K562 (cell line): ENCODE measurements at regions not wholly inside any gene's neighbourhood (a gene's known extent, or its start where the extent isn't known, plus 50 kb on each side); places are given as distances from the start of the nearest gene placed in this dataset.
A peak's percentile ranks its signal among the peaks of the same experiment; 100 is the strongest.

ENCODE experiments used
- ARID1B ChIP-seq: fragments of 450-650 bp; IDR thresholded peaks from 2 replicates; pipeline ENCODE4 v1.6.1; 2016; ENCODE audit warnings: antibody characterized with exemption, mild to moderate bottlenecking, inconsistent platforms
- E2F4 ChIP-seq: sonication (generic); formaldehyde crosslinking; IDR thresholded peaks from 2 replicates; pipeline ENCODE4 v1.8.0; 2022; ENCODE audit warnings: mild to moderate bottlenecking, low read depth, missing genetic modification reagents
- ELF4 ChIP-seq: fragments of 450-650 bp; formaldehyde crosslinking; IDR thresholded peaks from 2 replicates; pipeline ENCODE4 v1.4.0; 2022; ENCODE audit warnings: missing genetic modification characterization
- EP400 ChIP-seq: fragments of 450-650 bp; IDR thresholded peaks from 2 replicates; pipeline ENCODE4 v1.6.1; 2017; ENCODE audit warnings: antibody characterized with exemption, mild to moderate bottlenecking, moderate library complexity
- FOXK1 ChIP-seq: sonication (generic); formaldehyde crosslinking; IDR thresholded peaks from 2 replicates; pipeline ENCODE4 v1.8.0; 2022; ENCODE audit warnings: missing genetic modification reagents, mild to moderate bottlenecking, borderline replicate concordance
- HCFC1 ChIP-seq: IDR thresholded peaks from 2 replicates; pipeline ENCODE4 v1.6.1; 2012; ENCODE audit warnings: low read depth, low read length, improper control_type of control experiment
- HSF4 ChIP-seq: fragments of 250-450 bp; sonication (Bioruptor Pico); IDR thresholded peaks from 2 replicates; pipeline ENCODE4 v2.1.2; 2022; ENCODE audit warnings: mild to moderate bottlenecking, moderate library complexity, borderline replicate concordance
- KDM2B ChIP-seq: fragments of 250-450 bp; sonication (Bioruptor Pico); IDR thresholded peaks from 2 replicates; pipeline ENCODE4 v1.8.0; 2021; ENCODE audit warnings: mild to moderate bottlenecking, moderate library complexity
- MAFG ChIP-seq: fragments of 450-650 bp; conservative IDR thresholded peaks from 2 replicates; pipeline ENCODE4 v1.6.1; 2016; ENCODE audit warnings: missing genetic modification characterization, missing compliant biosample characterization
- MAFK ChIP-seq: IDR thresholded peaks from 2 replicates; pipeline ENCODE4 v1.6.1; 2011; ENCODE audit warnings: low read length, improper control_type of control experiment
- MEF2D ChIP-seq: conservative IDR thresholded peaks from 2 replicates; pipeline ENCODE4 v1.6.1; 2016; ENCODE audit warnings: low read depth, missing genetic modification characterization, missing compliant biosample characterization
- MYC ChIP-seq, 2 experiments: fragments of 250-450 bp in 1 of 2; sonication (Bioruptor Pico) in 1 of 2; IDR thresholded peaks; 2 replicates each; pipeline versions ENCODE4 v1.5.1 to v1.6.1; 2012 to 2021; ENCODE audit warnings: low read depth in 2 of 2, borderline replicate concordance in 1 of 2, improper control_type of control experiment in 1 of 2, low read length in 1 of 2, mild to moderate bottlenecking in 1 of 2, moderate library complexity in 1 of 2
- NFE2L1 ChIP-seq: fragments of 450-650 bp; IDR thresholded peaks from 2 replicates; pipeline ENCODE4 v1.6.1; 2016; ENCODE audit warnings: missing genetic modification characterization, low read depth, mild to moderate bottlenecking, missing compliant biosample characterization, moderate library complexity, borderline replicate concordance
- RHOXF2B ChIP-seq: fragments of 250-450 bp; sonication (Bioruptor Pico); conservative IDR thresholded peaks from 2 replicates; pipeline ENCODE4 v1.5.1; 2021
- SNRNP70 ChIP-seq: fragments of 200-400 bp; formaldehyde crosslinking; optimal IDR thresholded peaks from 2 replicates; pipeline ENCODE3; 2017; ENCODE audit warnings: low read depth, low read length
- TEAD4 ChIP-seq, 2 experiments: sonication (generic) in 1 of 2; formaldehyde crosslinking in 1 of 2; IDR thresholded peaks; 2 replicates each; pipeline versions ENCODE4 v1.6.1 to v1.8.0; 2012 to 2022; ENCODE audit warnings: borderline replicate concordance in 1 of 2, inconsistent platforms in 1 of 2, low read length in 1 of 2, mild to moderate bottlenecking in 1 of 2, missing genetic modification reagents in 1 of 2
- ZNF280B ChIP-seq: fragments of 250-450 bp; sonication (Bioruptor Pico); IDR thresholded peaks from 2 replicates; pipeline ENCODE4 v1.5.1; 2021; ENCODE audit warnings: mild to moderate bottlenecking
- ZNF589 ChIP-seq: fragments of 200-800 bp; sonication (Bioruptor generic); IDR thresholded peaks from 2 replicates; pipeline ENCODE4 v1.6.1; 2016; ENCODE audit warnings: low read depth, missing genetic modification characterization, missing compliant biosample characterization
- TF ChIP-seq, protein P1 (sequence below): fragments of 250-450 bp; sonication (Bioruptor Pico); IDR thresholded peaks from 2 replicates; pipeline ENCODE4 v1.6.1; 2021; ENCODE audit warnings: mild to moderate bottlenecking

GRCh38 chr13:99686157-99686572 is 184.9 kb downstream of the TM9SF2 start (continued):
- TF ChIP-seq RHOXF2B: no peak
- no peak for TF ChIP-seq SNRNP70
- no peak for TF ChIP-seq HSF4 (CRISPR knock-in tag)
- TF ChIP-seq NFE2L1 (tag): no peak
- no peak for TF ChIP-seq ELF4 (CRISPR knock-in tag)
- no peak for TF ChIP-seq E2F4 (CRISPR knock-in tag)
- TF ChIP-seq FOXK1: no peak
- TF ChIP-seq, protein P1, sequence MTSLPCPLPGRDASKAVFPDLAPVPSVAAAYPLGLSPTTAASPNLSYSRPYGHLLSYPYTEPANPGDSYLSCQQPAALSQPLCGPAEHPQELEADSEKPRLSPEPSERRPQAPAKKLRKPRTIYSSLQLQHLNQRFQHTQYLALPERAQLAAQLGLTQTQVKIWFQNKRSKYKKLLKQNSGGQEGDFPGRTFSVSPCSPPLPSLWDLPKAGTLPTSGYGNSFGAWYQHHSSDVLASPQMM (CRISPR knock-in tag): no peak
- no peak for TF ChIP-seq HCFC1
- TF ChIP-seq ZNF589 (CRISPR knock-in tag): no peak
- peak; percentile 48 for TF ChIP-seq TEAD4 (IDR thresholded peaks at IDR 0.05; ENCODE audit: low read length)
- TF ChIP-seq TEAD4 (CRISPR knock-in tag; IDR thresholded peaks at IDR 0.05; ENCODE audit: borderline replicate concordance): no peak
- no peak for TF ChIP-seq KDM2B
- no peak for TF ChIP-seq ZNF280B (CRISPR knock-in tag)
- TF ChIP-seq ARID1B: peak; percentile 71
- no peak for TF ChIP-seq MEF2D (tag)
- TF ChIP-seq MYC (IDR thresholded peaks at IDR 0.05; ENCODE audit: low read depth, low read length): no peak
- no peak for TF ChIP-seq MYC (CRISPR knock-in tag; IDR thresholded peaks at IDR 0.05; ENCODE audit: borderline replicate concordance, low read depth)
- TF ChIP-seq MAFK: peak; percentile 48; the same call in 1 of the 2 replicates
- TF ChIP-seq MAFG (tag): peak; percentile 74
- no peak for TF ChIP-seq EP400
